Cardiac muscle cell (in vitro differentiated cells and primary cell): ENCODE measurements at regions not wholly inside any gene's neighbourhood (a gene's known extent, or its start where the extent isn't known, plus 50 kb on each side); places are given as distances from the start of the nearest gene placed in this dataset.
"Not testable (repeated sequence)": the region's sequence is repeated elsewhere in the genome, so short reads cannot be mapped to it uniquely, and the experiment has no call there.

Source experiments
- DNase-seq, 2 donors: peaks; one replicate each; pipeline versions ENCODE4 v3.0.0 to v3.0.0-alpha.2; 2010 to 2017; ENCODE audit warnings: low read depth in 1 of 2, low spot score in 1 of 2
- H3K27ac ChIP-seq: fragments of 200-600 bp; sonication (generic); 2 replicates; pipeline ENCODE4 v1.5.1; 2016
- H3K27me3 ChIP-seq: fragments of 200-600 bp; sonication (generic); 2 replicates; pipeline ENCODE4 v1.6.0; 2016; ENCODE audit warnings: control low read depth
- H3K36me3 ChIP-seq: fragments of 200-600 bp; sonication (generic); 2 replicates; pipeline ENCODE4 v1.5.1; 2016; ENCODE audit warnings: control low read depth
- H3K4me1 ChIP-seq: fragments of 200-600 bp; sonication (generic); 2 replicates; pipeline ENCODE4 v1.8.1; 2017; ENCODE audit warnings: low read depth, mild to moderate bottlenecking, mixed run types
- H3K4me3 ChIP-seq: fragments of 200-600 bp; sonication (generic); 2 replicates; pipeline ENCODE4 v1.5.1; 2016; ENCODE audit warnings: mild to moderate bottlenecking
- H3K9me3 ChIP-seq: fragments of 200-600 bp; sonication (generic); 2 replicates; pipeline ENCODE4 v1.5.1; 2017; ENCODE audit warnings: low read depth, mild to moderate bottlenecking, control low read depth
- TF ChIP-seq, protein P1 (sequence below): IDR thresholded peaks from 2 replicates; pipeline ENCODE4 v1.5.1; 2012; ENCODE audit warnings: low read depth, mild to moderate bottlenecking, low read length

DNA sequence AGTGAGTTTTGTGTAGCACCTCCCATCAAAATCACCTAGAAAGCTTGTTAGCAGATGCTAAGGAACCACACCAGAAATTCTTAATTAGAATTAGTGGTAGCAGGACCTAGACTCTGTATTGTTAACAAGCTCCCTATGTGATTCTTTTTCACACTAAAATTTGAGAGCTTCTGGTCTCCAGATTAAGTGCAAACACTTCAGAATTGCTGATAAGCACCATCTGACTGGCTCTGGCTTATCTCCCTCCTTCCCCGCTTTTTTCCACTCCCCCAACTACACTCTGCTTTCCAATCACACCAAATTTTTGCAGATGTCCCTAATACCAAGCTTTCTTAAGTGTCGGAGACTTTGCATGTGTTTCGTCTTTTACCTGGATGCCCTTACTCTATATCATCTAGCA is 410.1 kb upstream of the DPH6 start:
- Histone ChIP-seq H3K27me3 (no peaks in the 10 kb centered on the region), H3K4me3 (no peak overlapping the region), H3K36me3 (no peaks in the 10 kb centered on the region), H3K27ac (peak overlapping the region; percentile 22), H3K9me3 (no peaks in the 10 kb centered on the region), H3K4me1 (peaks cover 20% of the 10 kb centered on the region)
- TF ChIP-seq, protein P1, sequence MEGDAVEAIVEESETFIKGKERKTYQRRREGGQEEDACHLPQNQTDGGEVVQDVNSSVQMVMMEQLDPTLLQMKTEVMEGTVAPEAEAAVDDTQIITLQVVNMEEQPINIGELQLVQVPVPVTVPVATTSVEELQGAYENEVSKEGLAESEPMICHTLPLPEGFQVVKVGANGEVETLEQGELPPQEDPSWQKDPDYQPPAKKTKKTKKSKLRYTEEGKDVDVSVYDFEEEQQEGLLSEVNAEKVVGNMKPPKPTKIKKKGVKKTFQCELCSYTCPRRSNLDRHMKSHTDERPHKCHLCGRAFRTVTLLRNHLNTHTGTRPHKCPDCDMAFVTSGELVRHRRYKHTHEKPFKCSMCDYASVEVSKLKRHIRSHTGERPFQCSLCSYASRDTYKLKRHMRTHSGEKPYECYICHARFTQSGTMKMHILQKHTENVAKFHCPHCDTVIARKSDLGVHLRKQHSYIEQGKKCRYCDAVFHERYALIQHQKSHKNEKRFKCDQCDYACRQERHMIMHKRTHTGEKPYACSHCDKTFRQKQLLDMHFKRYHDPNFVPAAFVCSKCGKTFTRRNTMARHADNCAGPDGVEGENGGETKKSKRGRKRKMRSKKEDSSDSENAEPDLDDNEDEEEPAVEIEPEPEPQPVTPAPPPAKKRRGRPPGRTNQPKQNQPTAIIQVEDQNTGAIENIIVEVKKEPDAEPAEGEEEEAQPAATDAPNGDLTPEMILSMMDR = no peak
- peak in 1 of 2 donors; percentile 54 for DNase-seq

DNA sequence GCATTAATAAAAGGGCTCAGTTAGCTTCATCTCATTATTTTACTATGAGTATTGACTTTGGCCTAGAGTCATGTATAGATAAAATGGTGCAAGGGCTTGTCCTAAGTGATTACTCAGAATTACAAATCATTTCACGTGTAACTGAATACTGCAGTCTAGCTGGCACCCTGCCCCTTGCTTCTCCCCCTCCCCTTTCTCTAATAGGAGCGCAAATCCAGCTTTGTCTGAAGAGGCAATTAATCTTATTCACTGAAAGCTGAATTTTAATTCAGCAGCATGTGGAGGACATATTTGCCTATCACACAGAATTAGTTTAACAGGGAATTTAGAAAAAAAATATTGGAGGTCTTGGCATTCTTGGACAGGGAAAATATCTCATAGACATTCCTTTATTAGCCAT is 412.1 kb upstream of the DPH6 start:
- no peak overlapping the region for H3K4me3 ChIP-seq
- peaks cover 20% of the 10 kb centered on the region for H3K4me1 ChIP-seq
- no peaks in the 10 kb centered on the region for H3K36me3 ChIP-seq
- no peaks in the 10 kb centered on the region for H3K27me3 ChIP-seq
- H3K27ac ChIP-seq = no peak overlapping the region
- no peaks in the 10 kb centered on the region for H3K9me3 ChIP-seq
- DNase-seq = peak in 1 of 2 donors; percentile 17
- TF ChIP-seq, protein P1 = no peak

DNA sequence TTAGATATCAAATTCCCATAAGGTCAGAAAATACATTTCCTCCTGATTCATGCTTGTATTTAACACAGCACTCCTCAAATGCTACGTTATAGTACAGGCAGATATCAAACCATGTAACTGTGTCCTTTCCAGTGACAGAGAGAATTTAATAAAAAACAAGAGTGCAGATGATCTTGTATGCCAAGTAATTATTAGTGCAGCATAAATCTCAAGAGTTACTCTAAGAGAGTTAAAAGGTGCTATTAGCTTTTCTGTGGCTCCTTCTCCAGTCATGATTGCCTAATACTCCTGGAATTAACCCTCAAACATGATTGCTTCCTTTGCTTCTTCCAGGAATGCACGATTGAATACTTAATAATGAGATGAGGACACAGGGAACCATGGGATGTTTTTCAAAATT is 413.0 kb upstream of the DPH6 start:
- H3K4me3 ChIP-seq = no peak overlapping the region
- peaks cover 20% of the 10 kb centered on the region for H3K4me1 ChIP-seq
- H3K9me3 ChIP-seq = no peaks in the 10 kb centered on the region
- H3K27me3 ChIP-seq = no peaks in the 10 kb centered on the region
- TF ChIP-seq, protein P1 = no peak
- no peak overlapping the region for H3K27ac ChIP-seq
- peak in 1 of 2 donors; percentile 21 for DNase-seq
- H3K36me3 ChIP-seq = no peaks in the 10 kb centered on the region

DNA sequence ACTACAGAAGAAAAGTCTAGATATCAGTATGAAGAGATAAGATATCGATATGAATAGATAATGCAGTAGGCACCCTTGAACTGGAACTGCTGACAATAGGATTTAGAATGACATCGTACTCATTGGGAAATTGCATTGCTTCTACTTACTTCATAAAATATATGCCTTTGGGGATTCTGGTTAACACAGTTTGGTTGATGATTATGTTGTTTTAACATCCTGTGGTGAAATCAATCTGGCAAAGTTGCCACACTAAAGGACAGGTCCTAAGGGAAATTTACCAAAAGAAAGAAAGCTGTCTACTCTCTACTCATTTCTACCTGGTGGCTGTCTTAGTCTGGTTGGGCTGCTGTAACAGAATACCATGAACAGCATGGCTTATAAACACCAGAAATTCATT is 417.4 kb upstream of the DPH6 start:
- TF ChIP-seq, protein P1 = no peak
- H3K36me3 ChIP-seq = no peaks in the 10 kb centered on the region
- no peaks in the 10 kb centered on the region for H3K9me3 ChIP-seq
- no peaks in the 10 kb centered on the region for H3K4me1 ChIP-seq
- H3K4me3 ChIP-seq = no peak overlapping the region
- no peak overlapping the region for H3K27ac ChIP-seq
- no peaks in the 10 kb centered on the region for H3K27me3 ChIP-seq
- peak in 1 of 2 donors; percentile 18 for DNase-seq

DNA sequence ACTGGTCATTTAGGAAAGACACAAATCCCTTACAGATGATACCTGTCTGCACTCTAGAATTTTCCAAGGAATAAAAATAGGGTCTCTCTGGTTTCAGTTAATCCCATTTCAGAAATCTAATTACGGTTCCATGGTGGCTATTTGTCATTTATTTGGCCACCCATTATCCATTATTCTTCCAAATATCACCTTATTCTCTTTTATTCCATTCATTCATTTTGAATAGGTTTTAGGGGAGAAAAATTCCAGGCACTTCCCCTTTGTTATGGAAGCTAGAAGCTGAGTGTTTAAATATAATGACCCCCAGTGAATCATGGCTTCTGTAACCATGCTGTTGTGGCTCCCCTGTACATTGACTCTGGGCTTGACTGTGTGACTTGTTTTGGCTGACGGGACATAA is 420.8 kb upstream of the DPH6 start:
- Histone ChIP-seq H3K36me3 (no peaks in the 10 kb centered on the region), H3K27ac (no peak overlapping the region), H3K4me1 (no peaks in the 10 kb centered on the region), H3K27me3 (no peaks in the 10 kb centered on the region), H3K4me3 (no peak overlapping the region), H3K9me3 (no peaks in the 10 kb centered on the region)
- DNase-seq = no peak
- TF ChIP-seq, protein P1 = no peak

DNA sequence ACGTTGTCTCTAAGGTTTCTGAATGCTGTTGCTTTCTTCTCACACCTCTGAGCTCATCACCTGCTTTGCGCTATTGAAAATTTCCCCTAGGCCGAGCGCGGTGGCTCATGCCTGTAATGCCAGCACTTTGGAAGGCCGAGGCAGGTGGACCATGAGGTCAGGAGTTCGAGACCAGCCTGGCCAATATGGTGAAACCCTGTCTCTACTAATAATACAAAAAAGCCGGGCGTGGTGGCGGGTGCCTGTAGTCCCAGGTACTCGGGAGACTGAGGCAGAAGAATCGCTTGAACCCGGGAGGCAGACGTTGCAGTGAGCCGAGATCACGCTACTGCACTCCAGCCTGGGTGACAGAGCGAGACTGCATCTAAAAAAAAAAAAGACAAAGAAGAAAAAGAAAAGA is 422.0 kb upstream of the DPH6 start:
- H3K4me3 ChIP-seq, H3K4me1 ChIP-seq, H3K27me3 ChIP-seq, H3K36me3 ChIP-seq, H3K27ac ChIP-seq, DNase-seq, H3K9me3 ChIP-seq: not testable (repeated sequence)
